Superior temporal gyrus (tissue), 1 donor: ENCODE measurements at regions not wholly inside any gene's neighbourhood (a gene's known extent, or its start where the extent isn't known, plus 50 kb on each side); places are given as distances from the start of the nearest gene placed in this dataset.

Experiments
- DNase-seq: peaks from one replicate; pipeline ENCODE4 v3.0.0-alpha.2; 2016; ENCODE audit errors: extremely low spot score

GRCh38 chr10:62453274-62453673, 79.1 kb downstream of the ZNF365 start:
- no peak for DNase-seq

GRCh38 chr10:62454687-62455397, 80.7 kb downstream of the ZNF365 start:
- no peak for DNase-seq

GRCh38 chr10:62456611-62457101, 82.5 kb downstream of the ZNF365 start:
- no peak for DNase-seq

GRCh38 chr10:62457196-62457595, 83.0 kb downstream of the ZNF365 start:
- DNase-seq = no peak

GRCh38 chr10:62457598-62457997, 83.4 kb downstream of the ZNF365 start:
- no peak for DNase-seq

GRCh38 chr10:62459072-62459471, 84.9 kb downstream of the ZNF365 start:
- DNase-seq = no peak

GRCh38 chr10:62459500-62459899, 85.3 kb downstream of the ZNF365 start:
- DNase-seq = no peak

GRCh38 chr10:62460393-62460792, 86.2 kb downstream of the ZNF365 start:
- no peak for DNase-seq

GRCh38 chr10:62461120-62461519, 87.0 kb downstream of the ZNF365 start:
- no peak for DNase-seq

- DNase-seq = no peak
These were observed 88.3 kb downstream of the ZNF365 start for GRCh38 chr10:62462461-62462860.

- DNase-seq = no peak
These were observed 89.2 kb downstream of the ZNF365 start for GRCh38 chr10:62463364-62463763.

- DNase-seq = no peak
These were observed 90.1 kb downstream of the ZNF365 start for GRCh38 chr10:62464308-62464707.

- no peak for DNase-seq
These were observed 92.4 kb downstream of the ZNF365 start for GRCh38 chr10:62466590-62466989.

GRCh38 chr10:62467527-62467926, 93.4 kb downstream of the ZNF365 start:
- no peak for DNase-seq

GRCh38 chr10:62471711-62472110, 97.5 kb downstream of the ZNF365 start:
- no peak for DNase-seq

- DNase-seq = no peak
These were observed 99.1 kb downstream of the ZNF365 start for GRCh38 chr10:62473241-62473640.

GRCh38 chr10:62475551-62475950, 101.4 kb downstream of the ZNF365 start:
- no peak for DNase-seq

GRCh38 chr10:62479523-62479922, 105.4 kb downstream of the ZNF365 start:
- no peak for DNase-seq

- DNase-seq = no peak
These were observed 106.0 kb downstream of the ZNF365 start for GRCh38 chr10:62480196-62480595.

GRCh38 chr10:62482581-62482980, 108.4 kb downstream of the ZNF365 start:
- no peak for DNase-seq

- no peak for DNase-seq
These were observed 117.4 kb downstream of the ZNF365 start for GRCh38 chr10:62491597-62491996.

GRCh38 chr10:62492012-62492869, 118.1 kb downstream of the ZNF365 start:
- DNase-seq = peak; percentile 49

- no peak for DNase-seq
These were observed 118.7 kb downstream of the ZNF365 start for GRCh38 chr10:62492870-62493180.
